Muscle of leg (tissue), 3 donors: ENCODE measurements at regions not wholly inside any gene's neighbourhood (a gene's known extent, or its start where the extent isn't known, plus 50 kb on each side); places are given as distances from the start of the nearest gene placed in this dataset.
"Not testable (repeated sequence)": the region's sequence is repeated elsewhere in the genome, so short reads cannot be mapped to it uniquely, and the experiment has no call there.

ENCODE experiments used
- DNase-seq: peaks from one replicate; pipeline ENCODE4 v3.0.0; 2013
- H3K27ac ChIP-seq: one replicate; pipeline ENCODE4 v1.5.1; 2013; ENCODE audit warnings: mild to moderate bottlenecking, low read length, control low read depth
- H3K27me3 ChIP-seq: one replicate; pipeline ENCODE4 v1.6.1; 2013; ENCODE audit warnings: low read length; ENCODE audit not compliant: control insufficient read depth, insufficient read depth
- H3K36me3 ChIP-seq: one replicate; pipeline ENCODE4 v1.6.1; 2013; ENCODE audit warnings: low read length; ENCODE audit not compliant: control insufficient read depth, insufficient read depth
- H3K4me1 ChIP-seq: one replicate; pipeline ENCODE4 v1.6.1; 2013; ENCODE audit warnings: low read length; ENCODE audit not compliant: control insufficient read depth, insufficient read depth
- H3K4me3 ChIP-seq: one replicate; pipeline ENCODE4 v1.5.1; 2013; ENCODE audit warnings: low read length, control low read depth
- H3K9me3 ChIP-seq: replicated peaks from 2 replicates; pipeline ENCODE4 v1.6.1; 2013; ENCODE audit warnings: low read depth, low read length; ENCODE audit not compliant: control insufficient read depth
- WGBS: methylation state at CpG from one replicate; pipeline ENCODE4 v1.1.5; 2013; ENCODE audit warnings: missing lambda C conversion rate; ENCODE audit not compliant: insufficient coverage; 5-methylcytosine and 5-hydroxymethylcytosine counted together

GRCh38 chr20:22690000-22690399, 105.6 kb upstream of the FOXA2 start:
- no CpG with 5 or more reads among the region's 7 CpGs for WGBS
- no peaks in the 10 kb centered on the region for H3K9me3 ChIP-seq
- peaks cover 5% of the 10 kb centered on the region for H3K4me1 ChIP-seq
- no peak overlapping the region for H3K27ac ChIP-seq
- H3K4me3 ChIP-seq, result no peak overlapping the region
- no peak for DNase-seq
- no peaks in the 10 kb centered on the region for H3K36me3 ChIP-seq
- H3K27me3 ChIP-seq, result no peaks in the 10 kb centered on the region

GRCh38 chr20:22690616-22691179, 106.3 kb upstream of the FOXA2 start:
- 90% methylated on average over 6 of the region's 7 CpGs for WGBS
- no peaks in the 10 kb centered on the region for H3K27me3 ChIP-seq
- DNase-seq, result no peak
- H3K9me3 ChIP-seq, result no peaks in the 10 kb centered on the region
- peaks cover 5% of the 10 kb centered on the region for H3K4me1 ChIP-seq
- no peak overlapping the region for H3K4me3 ChIP-seq
- H3K36me3 ChIP-seq, result no peaks in the 10 kb centered on the region
- H3K27ac ChIP-seq, result no peak overlapping the region

- H3K27ac ChIP-seq, result no peak overlapping the region
Observed at GRCh38 chr20:22691369-22692118, 107.2 kb upstream of the FOXA2 start.

GRCh38 chr20:22692119-22692475, 107.7 kb upstream of the FOXA2 start:
- H3K4me1 ChIP-seq, result peaks cover 3% of the 10 kb centered on the region
- H3K36me3 ChIP-seq, result no peaks in the 10 kb centered on the region
- DNase-seq, result no peak
- no peak overlapping the region for H3K4me3 ChIP-seq
- no peak overlapping the region for H3K27ac ChIP-seq
- WGBS, result no CpG with 5 or more reads among the region's 4 CpGs
- no peaks in the 10 kb centered on the region for H3K27me3 ChIP-seq
- no peaks in the 10 kb centered on the region for H3K9me3 ChIP-seq

More at GRCh38 chr20:22691369-22692118, 107.2 kb upstream of the FOXA2 start:
- H3K9me3 ChIP-seq, result no peaks in the 10 kb centered on the region
- peak; percentile 85 for DNase-seq
- no peak overlapping the region for H3K4me3 ChIP-seq
- no peaks in the 10 kb centered on the region for H3K36me3 ChIP-seq
- 22% methylated on average over 23 of the region's 25 CpGs for WGBS
- peaks cover 3% of the 10 kb centered on the region for H3K4me1 ChIP-seq
- no peaks in the 10 kb centered on the region for H3K27me3 ChIP-seq

- H3K4me1 ChIP-seq, H3K4me3 ChIP-seq, H3K27me3 ChIP-seq, H3K27ac ChIP-seq, H3K36me3 ChIP-seq, DNase-seq, H3K9me3 ChIP-seq: not testable (repeated sequence)
- WGBS, result 100% methylated on average over 2 of the region's 6 CpGs
Observed at GRCh38 chr20:22692620-22693019, 108.2 kb upstream of the FOXA2 start.

DNA sequence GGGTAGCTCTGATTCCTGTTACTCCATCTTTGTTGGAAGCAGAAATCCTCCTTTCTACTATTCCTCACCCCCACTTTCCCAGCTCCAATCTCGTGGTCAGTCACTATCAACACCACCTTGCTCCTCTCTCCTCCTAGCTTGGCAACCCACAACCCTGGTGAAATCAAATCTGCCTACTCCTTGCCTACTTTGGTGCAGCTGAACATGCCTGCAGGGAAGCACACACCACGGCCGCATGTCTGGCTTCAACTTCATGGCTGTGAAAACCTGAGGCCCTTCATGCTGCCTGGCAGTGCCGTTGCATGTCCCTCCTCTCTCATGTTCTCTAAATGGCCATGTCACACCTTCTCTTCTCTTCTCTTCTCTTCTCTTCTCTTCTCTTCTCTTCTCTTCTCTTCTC, 112.4 kb upstream of the FOXA2 start:
- DNase-seq, result no peak
- 85% methylated on average over 4 of the region's 4 CpGs for WGBS
- H3K9me3 ChIP-seq, result no peaks in the 10 kb centered on the region
- no peak overlapping the region for H3K4me3 ChIP-seq
- peaks cover 3% of the 10 kb centered on the region for H3K4me1 ChIP-seq
- H3K27me3 ChIP-seq, result no peaks in the 10 kb centered on the region
- H3K27ac ChIP-seq, result no peak overlapping the region
- H3K36me3 ChIP-seq, result no peaks in the 10 kb centered on the region

DNA sequence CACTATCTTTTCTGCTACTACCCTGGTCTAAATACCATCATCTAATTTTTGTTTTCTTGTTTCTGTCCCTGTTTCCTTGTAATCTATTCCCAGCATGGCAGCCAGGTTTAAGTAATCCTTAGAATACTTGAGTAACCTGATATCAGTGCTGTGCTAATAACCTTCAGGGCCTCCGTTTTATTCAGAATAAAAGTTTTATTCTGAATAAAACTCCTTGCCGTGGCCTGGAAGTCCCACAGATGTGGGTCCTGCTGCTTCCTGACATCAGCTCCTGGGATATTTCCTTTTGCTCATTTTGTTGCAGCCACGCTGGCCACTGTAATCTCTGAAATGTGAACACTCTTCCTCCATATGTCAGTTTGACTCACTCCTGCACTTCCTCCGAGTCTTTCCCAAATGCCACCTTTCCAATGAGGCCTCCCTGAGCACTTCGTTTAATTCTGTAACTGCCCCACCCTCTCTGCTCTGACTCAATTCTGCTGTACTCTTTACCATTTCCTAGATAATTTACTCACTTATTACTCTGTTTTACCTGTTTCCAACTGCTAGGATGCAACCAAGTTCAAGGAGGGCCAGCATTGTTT, 114.0 kb upstream of the FOXA2 start:
- Histone ChIP-seq H3K9me3 (no peaks in the 10 kb centered on the region), H3K4me1 (no peaks in the 10 kb centered on the region), H3K27ac (no peak overlapping the region), H3K4me3 (no peak overlapping the region), H3K36me3 (no peaks in the 10 kb centered on the region), H3K27me3 (no peaks in the 10 kb centered on the region)
- DNase-seq, result no peak
- 55% methylated on average over 5 of the region's 5 CpGs for WGBS

- H3K4me1 ChIP-seq, result no peaks in the 10 kb centered on the region
- no peak overlapping the region for H3K4me3 ChIP-seq
- H3K9me3 ChIP-seq, result no peaks in the 10 kb centered on the region
- no peaks in the 10 kb centered on the region for H3K27me3 ChIP-seq
- H3K36me3 ChIP-seq, result no peaks in the 10 kb centered on the region
- no peak for DNase-seq
- 78% methylated on average over 3 of the region's 3 CpGs for WGBS
- no peak overlapping the region for H3K27ac ChIP-seq
Observed at GRCh38 chr20:22699396-22699795, 115.0 kb upstream of the FOXA2 start.

- no peak overlapping the region for H3K27ac ChIP-seq
- H3K4me1 ChIP-seq, result no peaks in the 10 kb centered on the region
- WGBS, result no CpG with 5 or more reads among the region's 1 CpG
- no peaks in the 10 kb centered on the region for H3K36me3 ChIP-seq
- H3K27me3 ChIP-seq, result no peaks in the 10 kb centered on the region
- H3K9me3 ChIP-seq, result no peaks in the 10 kb centered on the region
- no peak for DNase-seq
- no peak overlapping the region for H3K4me3 ChIP-seq
Observed at GRCh38 chr20:22700367-22700766, 116.0 kb upstream of the FOXA2 start.

DNA sequence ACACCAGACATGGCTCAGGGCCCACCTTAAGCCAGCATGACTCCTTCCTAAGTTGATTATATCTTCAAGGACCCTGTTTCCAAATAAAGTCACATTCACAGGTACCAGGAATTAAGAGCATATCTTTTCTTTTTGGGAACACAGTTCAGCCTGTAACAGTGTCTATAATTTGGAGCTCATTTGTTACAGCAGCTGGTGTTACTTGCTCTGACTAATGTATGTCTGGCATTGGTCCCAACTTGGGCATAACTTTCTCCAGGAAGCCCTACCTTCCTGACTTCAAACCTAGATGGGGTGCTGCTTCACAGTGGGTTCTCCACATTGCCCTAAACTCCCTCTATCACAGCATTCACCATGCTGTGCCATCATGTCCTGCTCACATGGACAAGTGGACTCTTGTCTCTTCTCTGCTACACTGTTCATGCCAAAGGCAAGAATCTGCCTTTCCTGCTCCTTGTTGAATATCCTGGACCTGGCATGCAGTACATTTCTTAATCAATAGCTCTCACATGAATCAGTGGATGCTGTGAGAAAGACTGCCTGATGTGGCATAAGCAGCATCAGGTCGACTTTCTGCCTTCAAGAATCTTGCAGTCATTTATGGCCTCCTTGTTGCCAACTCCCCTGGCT, 117.4 kb upstream of the FOXA2 start:
- Histone ChIP-seq H3K4me1 (no peaks in the 10 kb centered on the region), H3K36me3 (no peaks in the 10 kb centered on the region), H3K4me3 (no peak overlapping the region), H3K9me3 (peaks cover 2% of the 10 kb centered on the region), H3K27ac (no peak overlapping the region), H3K27me3 (no peaks in the 10 kb centered on the region)
- 71% methylated on average over 1 of the region's 1 CpG for WGBS
- DNase-seq, result no peak
